ENCODE measurements at regions not wholly inside any gene's neighbourhood (a gene's known extent, or its start where the extent isn't known, plus 50 kb on each side); places are given as distances from the start of the nearest gene placed in this dataset.
"Not testable (repeated sequence)": the region's sequence is repeated elsewhere in the genome, so short reads cannot be mapped to it uniquely, and the experiment has no call there.

DNA sequence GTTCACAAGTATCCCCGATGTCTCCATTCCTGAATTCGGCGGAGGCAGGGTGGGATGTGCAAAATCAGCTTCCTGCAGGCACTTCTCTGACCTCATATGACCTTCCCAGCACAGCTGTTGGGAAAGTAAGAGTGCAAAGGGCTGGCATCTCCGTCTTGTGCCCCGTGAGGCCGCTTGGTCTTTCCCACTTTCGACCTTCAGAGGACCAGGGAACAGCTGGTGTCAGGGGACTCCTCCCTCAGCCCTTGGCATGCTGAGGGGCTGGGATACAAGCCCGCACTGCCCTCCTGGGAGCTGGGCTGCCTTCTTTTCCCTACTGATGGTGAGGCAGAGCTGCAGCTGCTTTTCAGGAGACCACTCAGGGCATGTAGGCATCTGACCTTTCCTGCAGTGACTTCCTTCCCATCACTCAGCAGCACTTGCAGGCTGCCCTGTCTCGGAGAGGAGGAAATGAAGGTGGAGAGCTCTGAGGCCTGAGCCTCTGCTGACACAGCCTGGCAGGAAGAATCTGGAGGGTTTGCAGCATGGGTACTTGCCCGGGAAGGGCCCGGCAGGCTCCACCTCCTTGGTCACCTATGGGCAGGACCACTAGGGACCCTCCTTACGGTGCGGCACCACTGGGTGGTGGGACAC, 277.2 kb upstream of the HS6ST1 start:
- TF ChIP-seq EZH2 (IDR thresholded peaks at IDR 0.05; ENCODE audit: borderline replicate concordance, low read depth, low read length, poor library complexity, severe bottlenecking) = no peak
- TF ChIP-seq, protein P1, sequence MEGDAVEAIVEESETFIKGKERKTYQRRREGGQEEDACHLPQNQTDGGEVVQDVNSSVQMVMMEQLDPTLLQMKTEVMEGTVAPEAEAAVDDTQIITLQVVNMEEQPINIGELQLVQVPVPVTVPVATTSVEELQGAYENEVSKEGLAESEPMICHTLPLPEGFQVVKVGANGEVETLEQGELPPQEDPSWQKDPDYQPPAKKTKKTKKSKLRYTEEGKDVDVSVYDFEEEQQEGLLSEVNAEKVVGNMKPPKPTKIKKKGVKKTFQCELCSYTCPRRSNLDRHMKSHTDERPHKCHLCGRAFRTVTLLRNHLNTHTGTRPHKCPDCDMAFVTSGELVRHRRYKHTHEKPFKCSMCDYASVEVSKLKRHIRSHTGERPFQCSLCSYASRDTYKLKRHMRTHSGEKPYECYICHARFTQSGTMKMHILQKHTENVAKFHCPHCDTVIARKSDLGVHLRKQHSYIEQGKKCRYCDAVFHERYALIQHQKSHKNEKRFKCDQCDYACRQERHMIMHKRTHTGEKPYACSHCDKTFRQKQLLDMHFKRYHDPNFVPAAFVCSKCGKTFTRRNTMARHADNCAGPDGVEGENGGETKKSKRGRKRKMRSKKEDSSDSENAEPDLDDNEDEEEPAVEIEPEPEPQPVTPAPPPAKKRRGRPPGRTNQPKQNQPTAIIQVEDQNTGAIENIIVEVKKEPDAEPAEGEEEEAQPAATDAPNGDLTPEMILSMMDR (conservative IDR thresholded peaks at IDR 0.05; ENCODE audit: low read depth, low read length) = no peak
- Histone ChIP-seq H3K36me3 (ENCODE audit: insufficient read depth, low read length, poor library complexity, severe bottlenecking) (no peaks in the 10 kb centered on the region), H3K4me3 (ENCODE audit: low read depth, low read length, poor library complexity, severe bottlenecking) (no peak overlapping the region), H3K27me3 (replicated peaks; ENCODE audit: insufficient read depth, low read depth, low read length, poor library complexity) (no peaks in the 10 kb centered on the region), H3K9me3 (ENCODE audit: low read depth, low read length, poor library complexity, severe bottlenecking) (no peaks in the 10 kb centered on the region), H3K27ac (ENCODE audit: low read depth, low read length, poor library complexity, severe bottlenecking) (no peak overlapping the region), H3K4me1 (ENCODE audit: insufficient read depth, low read length, poor library complexity, severe bottlenecking) (no peaks in the 10 kb centered on the region)
- ChIA-PET CTCF (no interaction called here), POLR2A (ENCODE audit: low non-redundant PET) (no interaction called here)
- BruUV-seq (replicated peaks) = no TSS peak
- intact Hi-C loops (cut with micrococcal nuclease; ENCODE audit: unreplicated experiment) = no loop called here
- no peak for DNase-seq (ENCODE audit: low spot score)

DNA sequence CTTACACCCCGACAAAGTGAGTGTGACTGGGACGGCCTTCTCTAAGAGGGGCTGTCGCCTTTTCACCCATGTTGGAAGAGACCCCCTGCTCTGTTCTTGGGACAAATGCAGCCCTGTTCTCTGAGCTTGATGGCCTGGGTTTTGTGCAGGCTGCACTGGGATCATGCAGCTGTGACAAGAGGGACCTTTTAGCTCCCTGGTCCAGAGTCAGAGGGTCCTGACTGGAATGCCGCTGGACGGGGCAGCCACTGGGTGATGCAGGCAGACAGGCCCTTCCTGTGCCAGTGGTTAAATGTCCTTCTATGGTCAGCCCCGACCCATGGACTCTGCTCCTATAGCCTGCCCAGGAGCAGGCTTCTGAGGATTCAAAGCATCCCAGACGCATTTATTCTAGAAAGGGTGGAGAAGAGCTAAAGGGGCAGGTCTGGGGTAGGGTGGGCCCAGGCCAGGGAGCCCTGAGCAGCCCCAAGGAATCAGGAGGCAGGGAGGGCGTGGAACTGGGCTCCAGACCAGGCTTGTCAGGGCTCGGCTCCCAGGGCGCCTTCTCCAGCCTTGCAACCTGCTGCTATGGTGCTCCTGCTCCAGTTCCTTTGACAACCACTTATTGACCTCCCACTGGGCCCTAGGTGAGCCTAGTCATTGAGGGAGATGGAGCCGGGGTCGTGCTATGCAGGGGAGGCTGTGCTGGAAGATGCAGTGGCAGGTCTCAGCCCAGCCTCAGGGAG, 277.9 kb upstream of the HS6ST1 start:
- Histone ChIP-seq H3K9me3 (ENCODE audit: low read depth, low read length, poor library complexity, severe bottlenecking) (no peaks in the 10 kb centered on the region), H3K36me3 (ENCODE audit: insufficient read depth, low read length, poor library complexity, severe bottlenecking) (no peaks in the 10 kb centered on the region), H3K27me3 (replicated peaks; ENCODE audit: insufficient read depth, low read depth, low read length, poor library complexity) (no peaks in the 10 kb centered on the region), H3K27ac (ENCODE audit: low read depth, low read length, poor library complexity, severe bottlenecking) (no peak overlapping the region), H3K4me3 (ENCODE audit: low read depth, low read length, poor library complexity, severe bottlenecking) (no peak overlapping the region), H3K4me1 (ENCODE audit: insufficient read depth, low read length, poor library complexity, severe bottlenecking) (no peaks in the 10 kb centered on the region)
- no TSS peak for BruUV-seq (replicated peaks)
- ChIA-PET POLR2A (ENCODE audit: low non-redundant PET) (no interaction called here), CTCF (no interaction called here)
- no peak for DNase-seq (ENCODE audit: low spot score)
- no peak for TF ChIP-seq EZH2 (IDR thresholded peaks at IDR 0.05; ENCODE audit: borderline replicate concordance, low read depth, low read length, poor library complexity, severe bottlenecking)
- TF ChIP-seq, protein P1 (conservative IDR thresholded peaks at IDR 0.05; ENCODE audit: low read depth, low read length) = no peak
- intact Hi-C loops (cut with micrococcal nuclease; ENCODE audit: unreplicated experiment) = no loop called here

DNA sequence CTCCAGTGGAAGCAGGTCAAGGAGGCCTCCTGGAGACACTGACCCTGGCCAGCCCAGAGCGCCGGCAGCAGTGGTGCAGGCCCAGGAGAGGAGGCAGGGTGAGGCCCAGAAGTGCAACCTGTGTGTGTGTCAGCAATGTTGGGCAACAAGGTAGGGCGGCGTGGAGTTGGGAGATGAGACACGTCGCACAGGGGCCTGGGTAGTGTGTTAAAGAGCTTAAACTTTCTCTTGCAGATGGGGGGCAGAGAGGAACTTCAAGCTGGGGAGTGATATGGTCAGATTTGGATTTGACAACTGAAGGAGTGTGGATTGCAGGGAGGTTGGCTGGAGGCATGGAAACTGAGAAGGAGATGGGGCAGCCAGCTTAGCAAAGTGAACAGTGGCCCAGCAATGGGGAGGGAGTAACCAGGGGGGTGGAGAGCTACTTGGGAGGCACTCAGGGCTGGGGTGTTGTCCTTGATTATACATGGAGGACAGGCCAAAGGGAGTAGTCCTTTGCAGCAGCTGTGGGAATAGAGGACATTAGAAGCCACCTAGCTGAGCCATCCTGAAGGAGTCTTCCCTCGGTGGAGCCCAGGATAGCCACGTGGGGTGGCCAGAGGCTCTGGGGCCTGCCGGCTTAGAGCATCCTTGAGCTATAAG, 278.6 kb upstream of the HS6ST1 start:
- intact Hi-C loops (cut with micrococcal nuclease; ENCODE audit: unreplicated experiment) = no loop called here
- CTCF ChIA-PET = no interaction called here
- H3K27me3 ChIP-seq (replicated peaks; ENCODE audit: insufficient read depth, low read depth, low read length, poor library complexity) = no peaks in the 10 kb centered on the region
- no peak overlapping the region for H3K4me3 ChIP-seq (ENCODE audit: low read depth, low read length, poor library complexity, severe bottlenecking)
- no peaks in the 10 kb centered on the region for H3K9me3 ChIP-seq (ENCODE audit: low read depth, low read length, poor library complexity, severe bottlenecking)
- TF ChIP-seq, protein P1 (conservative IDR thresholded peaks at IDR 0.05; ENCODE audit: low read depth, low read length) = no peak
- no peak for TF ChIP-seq EZH2 (IDR thresholded peaks at IDR 0.05; ENCODE audit: borderline replicate concordance, low read depth, low read length, poor library complexity, severe bottlenecking)
- POLR2A ChIA-PET (ENCODE audit: low non-redundant PET) = no interaction called here
- H3K27ac ChIP-seq (ENCODE audit: low read depth, low read length, poor library complexity, severe bottlenecking) = no peak overlapping the region
- H3K4me1 ChIP-seq (ENCODE audit: insufficient read depth, low read length, poor library complexity, severe bottlenecking) = no peaks in the 10 kb centered on the region
- DNase-seq (ENCODE audit: low spot score) = no peak
- H3K36me3 ChIP-seq (ENCODE audit: insufficient read depth, low read length, poor library complexity, severe bottlenecking) = no peaks in the 10 kb centered on the region
- no TSS peak for BruUV-seq (replicated peaks)

DNA sequence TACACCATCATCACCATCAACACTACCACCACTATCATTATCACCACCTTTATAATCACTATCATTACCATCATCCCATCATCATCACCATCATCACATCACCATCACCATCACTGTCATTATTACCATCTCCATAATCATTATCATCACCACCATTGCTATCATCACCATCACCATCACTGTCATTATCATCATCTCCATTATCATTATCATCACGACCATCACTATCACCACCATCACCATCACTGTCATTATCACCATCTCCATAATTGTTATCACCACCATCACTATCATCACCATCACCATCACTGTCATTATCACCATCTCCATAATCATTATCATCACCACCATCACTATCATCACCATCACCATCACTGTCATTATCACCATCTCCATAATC, 279.6 kb upstream of the HS6ST1 start:
- H3K9me3 ChIP-seq (ENCODE audit: low read depth, low read length, poor library complexity, severe bottlenecking); H3K27ac ChIP-seq (ENCODE audit: low read depth, low read length, poor library complexity, severe bottlenecking); CTCF ChIA-PET; POLR2A ChIA-PET (ENCODE audit: low non-redundant PET); intact Hi-C loops (cut with micrococcal nuclease; ENCODE audit: unreplicated experiment); H3K36me3 ChIP-seq (ENCODE audit: insufficient read depth, low read length, poor library complexity, severe bottlenecking); H3K4me3 ChIP-seq (ENCODE audit: low read depth, low read length, poor library complexity, severe bottlenecking); H3K4me1 ChIP-seq (ENCODE audit: insufficient read depth, low read length, poor library complexity, severe bottlenecking); H3K27me3 ChIP-seq (replicated peaks; ENCODE audit: insufficient read depth, low read depth, low read length, poor library complexity); BruUV-seq (replicated peaks); DNase-seq (ENCODE audit: low spot score): not testable (repeated sequence)

Measured in A673 (cell line).